GM06990 (cell line): ENCODE measurements at regions not wholly inside any gene's neighbourhood (a gene's known extent, or its start where the extent isn't known, plus 50 kb on each side); places are given as distances from the start of the nearest gene placed in this dataset.

Source experiments
- DNase-seq: peaks from one replicate; pipeline ENCODE4 v3.0.0-alpha.2; 2011; ENCODE audit not compliant: insufficient read length; ENCODE audit errors: extremely low read depth
- H3K27me3 ChIP-seq: replicated peaks from 2 replicates; pipeline ENCODE4 v1.6.0; 2011; ENCODE audit warnings: low read length; ENCODE audit not compliant: control insufficient read depth, insufficient read depth
- H3K36me3 ChIP-seq: 2 replicates; pipeline ENCODE4 v1.5.1; 2011; ENCODE audit warnings: low read length; ENCODE audit not compliant: control insufficient read depth, insufficient read depth
- H3K4me3 ChIP-seq: replicated peaks from 2 replicates; pipeline ENCODE4 v1.5.1; 2011; ENCODE audit warnings: low read depth, mild to moderate bottlenecking, control low read depth, low read length
- TF ChIP-seq, protein P1 (sequence below): IDR thresholded peaks from 2 replicates; pipeline ENCODE4 v1.5.1; 2011; ENCODE audit warnings: low read length, control low read depth, mild to moderate bottlenecking, inconsistent platforms; ENCODE audit not compliant: insufficient read depth, poor library complexity, severe bottlenecking

DNA sequence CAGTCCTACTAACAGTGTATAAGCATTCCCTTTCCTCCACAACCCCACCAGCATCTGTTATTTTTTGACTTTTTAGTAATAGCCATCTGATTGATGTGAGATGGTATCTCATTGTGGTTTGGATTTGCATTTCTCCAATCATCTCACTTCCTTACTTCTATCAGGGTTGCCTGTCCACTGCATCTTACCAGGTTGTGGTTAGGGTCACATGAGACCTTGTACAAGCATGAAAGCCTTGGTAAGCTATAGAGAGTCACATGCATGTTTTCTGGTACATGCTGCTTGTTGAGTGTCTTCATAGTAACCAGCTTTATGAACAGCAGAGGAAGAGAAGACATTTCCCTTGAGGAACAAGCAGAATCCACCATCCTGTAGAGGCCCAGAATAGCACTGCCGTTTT is 102.9 kb upstream of the PAX6 start:
- peak; percentile 3 for DNase-seq
- H3K36me3 ChIP-seq: no peaks in the 10 kb centered on the region
- H3K27me3 ChIP-seq: no peaks in the 10 kb centered on the region
- TF ChIP-seq, protein P1, sequence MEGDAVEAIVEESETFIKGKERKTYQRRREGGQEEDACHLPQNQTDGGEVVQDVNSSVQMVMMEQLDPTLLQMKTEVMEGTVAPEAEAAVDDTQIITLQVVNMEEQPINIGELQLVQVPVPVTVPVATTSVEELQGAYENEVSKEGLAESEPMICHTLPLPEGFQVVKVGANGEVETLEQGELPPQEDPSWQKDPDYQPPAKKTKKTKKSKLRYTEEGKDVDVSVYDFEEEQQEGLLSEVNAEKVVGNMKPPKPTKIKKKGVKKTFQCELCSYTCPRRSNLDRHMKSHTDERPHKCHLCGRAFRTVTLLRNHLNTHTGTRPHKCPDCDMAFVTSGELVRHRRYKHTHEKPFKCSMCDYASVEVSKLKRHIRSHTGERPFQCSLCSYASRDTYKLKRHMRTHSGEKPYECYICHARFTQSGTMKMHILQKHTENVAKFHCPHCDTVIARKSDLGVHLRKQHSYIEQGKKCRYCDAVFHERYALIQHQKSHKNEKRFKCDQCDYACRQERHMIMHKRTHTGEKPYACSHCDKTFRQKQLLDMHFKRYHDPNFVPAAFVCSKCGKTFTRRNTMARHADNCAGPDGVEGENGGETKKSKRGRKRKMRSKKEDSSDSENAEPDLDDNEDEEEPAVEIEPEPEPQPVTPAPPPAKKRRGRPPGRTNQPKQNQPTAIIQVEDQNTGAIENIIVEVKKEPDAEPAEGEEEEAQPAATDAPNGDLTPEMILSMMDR: no peak
- no peak overlapping the region for H3K4me3 ChIP-seq

DNA sequence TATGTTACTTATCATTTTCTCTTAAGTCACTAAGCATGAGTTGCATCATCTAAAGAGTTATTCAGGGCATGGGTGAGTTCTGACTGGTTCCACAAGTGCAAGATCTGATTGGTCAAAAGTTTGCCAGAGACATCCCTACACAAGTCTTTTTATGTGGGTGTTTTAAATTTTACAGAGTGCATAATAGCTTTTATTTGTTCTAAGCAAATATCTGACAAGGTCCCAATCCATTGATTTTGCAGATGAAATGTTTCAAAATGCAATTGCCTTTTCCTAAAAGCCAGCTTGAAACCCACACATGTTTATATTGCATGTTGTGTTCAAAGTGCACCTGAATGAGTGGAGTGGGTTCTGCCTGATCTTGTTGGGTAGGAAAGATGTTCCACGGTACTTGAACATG is 101.7 kb upstream of the PAX6 start:
- Histone ChIP-seq H3K27me3 (no peaks in the 10 kb centered on the region), H3K36me3 (no peaks in the 10 kb centered on the region), H3K4me3 (no peak overlapping the region)
- TF ChIP-seq, protein P1: no peak
- DNase-seq: no peak

- Histone ChIP-seq H3K27me3 (no peaks in the 10 kb centered on the region; the same call in 1 of the 2 replicates), H3K4me3 (no peak overlapping the region)
Observed at GRCh38 chr11:31910950-31911576, 99.9 kb upstream of the PAX6 start.

GRCh38 chr11:31903225-31904074 is 92.3 kb upstream of the PAX6 start:
- Histone ChIP-seq H3K36me3 (no peaks in the 10 kb centered on the region), H3K27me3 (no peaks in the 10 kb centered on the region; the same call in 1 of the 2 replicates), H3K4me3 (no peak overlapping the region)
- DNase-seq: no peak
- TF ChIP-seq, protein P1: no peak

More at GRCh38 chr11:31910950-31911576, 99.9 kb upstream of the PAX6 start:
- TF ChIP-seq, protein P1: no peak
- no peaks in the 10 kb centered on the region for H3K36me3 ChIP-seq
- DNase-seq: no peak

- TF ChIP-seq, protein P1: no peak
Observed at GRCh38 chr11:31902706-31903105, 91.6 kb upstream of the PAX6 start.

More at GRCh38 chr11:31902706-31903105, 91.6 kb upstream of the PAX6 start:
- no peaks in the 10 kb centered on the region; the same call in 1 of the 2 replicates for H3K27me3 ChIP-seq
- H3K4me3 ChIP-seq: no peak overlapping the region
- no peak for DNase-seq
- H3K36me3 ChIP-seq: no peaks in the 10 kb centered on the region
